Panc1 (cell line): ENCODE measurements at regions not wholly inside any gene's neighbourhood (a gene's known extent, or its start where the extent isn't known, plus 50 kb on each side); places are given as distances from the start of the nearest gene placed in this dataset.

ENCODE experiments used
- ATAC-seq: fragments of 200-7000 bp; cut with Tn5 transposase; 2 replicates; pipeline ENCODE4 v1.9.1; 2020; ENCODE audit warnings: mild to moderate bottlenecking, moderate library complexity
- BruUV-seq: library from RNA; stranded (reverse); fragments of 400-500 nt; replicated peaks from 2 replicates; lab custom pipeline; 2021; lab: Mats Ljungman, UMichigan
- CTCF ChIA-PET: fragments of 300-600 bp; sonication (Branson Sonifier 250); formaldehyde crosslinking; loops from one replicate; lab custom pipeline; 2022; ENCODE audit warnings: antibody characterized with exemption; lab: Charles Lee
- POLR2A ChIA-PET: fragments of 300-600 bp; sonication (Branson Sonifier 250); formaldehyde crosslinking; loops from one replicate; lab custom pipeline; 2022; ENCODE audit warnings: antibody characterized with exemption; lab: Charles Lee
- DNase-seq: peaks from one replicate; pipeline ENCODE4 v3.0.0-alpha.2; 2010; ENCODE audit warnings: low read depth, low spot score
- H3K27ac ChIP-seq: 2 replicates; pipeline ENCODE4 v1.5.1; 2011; ENCODE audit warnings: mild to moderate bottlenecking, low read length, inconsistent platforms
- H3K27me3 ChIP-seq: fragments of 200-500 bp; sonication (Bioruptor generic); 2 replicates; pipeline ENCODE4 v1.6.0; 2014; ENCODE audit warnings: low read length, inconsistent platforms; ENCODE audit not compliant: control insufficient read depth, insufficient read depth
- H3K36me3 ChIP-seq: fragments of 200-500 bp; sonication (Bioruptor generic); 2 replicates; pipeline ENCODE4 v1.5.1; 2014; ENCODE audit warnings: inconsistent platforms, mild to moderate bottlenecking, low read length, moderate library complexity; ENCODE audit not compliant: control insufficient read depth, insufficient read depth
- H3K4me1 ChIP-seq: 2 replicates; pipeline ENCODE4 v1.5.1; 2011; ENCODE audit warnings: inconsistent platforms, mild to moderate bottlenecking, low read length, moderate library complexity; ENCODE audit not compliant: control insufficient read depth, insufficient read depth
- H3K4me3 ChIP-seq, 2 experiments: 2 replicates each; pipeline ENCODE4 v1.5.1; 2011 to 2012; ENCODE audit warnings: low read depth in 2 of 2, low read length in 2 of 2, mild to moderate bottlenecking in 2 of 2, inconsistent platforms in 1 of 2, moderate library complexity in 1 of 2
- H3K9me3 ChIP-seq: fragments of 200-500 bp; sonication (Bioruptor generic); 2 replicates; pipeline ENCODE4 v1.5.1; 2014; ENCODE audit warnings: low read depth, mild to moderate bottlenecking, inconsistent platforms, low read length, moderate library complexity; ENCODE audit not compliant: control insufficient read depth, insufficient read depth
- POLR2AphosphoS5 ChIP-seq: IDR thresholded peaks from 2 replicates; pipeline ENCODE4 v1.6.1; 2012; ENCODE audit warnings: mild to moderate bottlenecking, low read depth, low read length, moderate library complexity
- SIN3A ChIP-seq: IDR thresholded peaks from 2 replicates; pipeline ENCODE4 v1.6.1; 2012; ENCODE audit warnings: low read depth, mild to moderate bottlenecking, low read length, moderate library complexity, borderline replicate concordance; ENCODE audit not compliant: insufficient read depth
- TCF7L2 ChIP-seq: IDR thresholded peaks from 2 replicates; pipeline ENCODE4 v1.6.1; 2011; ENCODE audit warnings: mild to moderate bottlenecking, low read depth, low read length, inconsistent platforms
- in situ Hi-C: cut with HindIII; loops from 2 replicates; pipeline ENCODE4 v1.10.0; 2016; ENCODE audit warnings: low sequenced_read_pairs, low pct_unique_long_range_greater_than_20kb
- intact Hi-C: fragments of 100-400 bp; cut with micrococcal nuclease; formaldehyde crosslinking; loops from one replicate; pipeline ENCODE4 v1.10.0; 2022; ENCODE audit not compliant: unreplicated experiment
- TF ChIP-seq, protein P1 (sequence below): fragments of 450-650 bp; IDR thresholded peaks from 2 replicates; pipeline ENCODE4 v1.5.1; 2017; ENCODE audit warnings: mild to moderate bottlenecking
- TF ChIP-seq, protein P2 (sequence below), 2 experiments: IDR thresholded peaks; 2 replicates each; pipeline ENCODE4 v1.6.1; 2011 to 2012; ENCODE audit warnings: low read depth in 2 of 2, control low read depth in 1 of 2, low read length in 1 of 2, mild to moderate bottlenecking in 1 of 2, moderate library complexity in 1 of 2; ENCODE audit not compliant: insufficient read depth in 1 of 2

DNA sequence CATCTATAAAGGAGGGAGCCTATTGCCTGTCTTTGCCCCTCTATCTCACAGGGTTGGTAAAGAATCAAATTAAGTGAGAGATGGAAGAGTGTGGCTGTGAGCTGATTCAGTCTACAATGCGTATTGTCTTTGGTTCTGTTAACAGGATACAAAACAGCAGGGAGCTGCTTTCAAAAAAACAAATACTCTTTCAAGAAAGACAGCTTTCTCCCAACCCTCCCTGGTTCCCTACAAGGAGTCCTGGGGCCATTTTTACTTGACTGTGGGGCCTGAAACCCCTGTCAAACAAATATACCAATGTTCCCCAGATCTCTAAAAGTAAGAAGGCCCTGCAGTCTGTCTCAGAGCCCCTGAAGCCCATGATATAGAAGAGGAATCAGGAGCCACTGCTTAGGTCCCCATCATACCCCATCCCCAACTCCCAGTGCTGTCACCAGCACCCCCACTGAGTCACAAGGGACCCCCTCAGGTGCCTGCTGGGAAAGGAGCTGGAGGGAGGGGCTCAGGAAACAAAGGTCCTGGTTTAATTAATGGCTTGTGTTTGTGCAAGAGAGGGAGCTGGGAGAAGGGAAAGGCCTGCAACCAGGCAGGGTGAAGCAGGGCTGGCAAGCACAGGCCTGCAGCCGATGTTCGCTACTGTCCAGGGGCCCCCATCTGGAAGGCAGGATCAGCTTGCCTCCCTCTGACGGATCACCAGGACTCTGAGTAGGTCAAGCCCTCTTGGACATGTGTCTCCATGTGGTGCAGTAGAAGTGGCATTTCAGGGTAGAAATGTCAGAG is 182.0 kb upstream of the GHITM start:
- CTCF ChIA-PET: no interaction called here
- TF ChIP-seq SIN3A (no peak), POLR2AphosphoS5 (no peak), TCF7L2 (no peak)
- TF ChIP-seq, protein P1, sequence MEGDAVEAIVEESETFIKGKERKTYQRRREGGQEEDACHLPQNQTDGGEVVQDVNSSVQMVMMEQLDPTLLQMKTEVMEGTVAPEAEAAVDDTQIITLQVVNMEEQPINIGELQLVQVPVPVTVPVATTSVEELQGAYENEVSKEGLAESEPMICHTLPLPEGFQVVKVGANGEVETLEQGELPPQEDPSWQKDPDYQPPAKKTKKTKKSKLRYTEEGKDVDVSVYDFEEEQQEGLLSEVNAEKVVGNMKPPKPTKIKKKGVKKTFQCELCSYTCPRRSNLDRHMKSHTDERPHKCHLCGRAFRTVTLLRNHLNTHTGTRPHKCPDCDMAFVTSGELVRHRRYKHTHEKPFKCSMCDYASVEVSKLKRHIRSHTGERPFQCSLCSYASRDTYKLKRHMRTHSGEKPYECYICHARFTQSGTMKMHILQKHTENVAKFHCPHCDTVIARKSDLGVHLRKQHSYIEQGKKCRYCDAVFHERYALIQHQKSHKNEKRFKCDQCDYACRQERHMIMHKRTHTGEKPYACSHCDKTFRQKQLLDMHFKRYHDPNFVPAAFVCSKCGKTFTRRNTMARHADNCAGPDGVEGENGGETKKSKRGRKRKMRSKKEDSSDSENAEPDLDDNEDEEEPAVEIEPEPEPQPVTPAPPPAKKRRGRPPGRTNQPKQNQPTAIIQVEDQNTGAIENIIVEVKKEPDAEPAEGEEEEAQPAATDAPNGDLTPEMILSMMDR: no peak
- TF ChIP-seq, protein P2, sequence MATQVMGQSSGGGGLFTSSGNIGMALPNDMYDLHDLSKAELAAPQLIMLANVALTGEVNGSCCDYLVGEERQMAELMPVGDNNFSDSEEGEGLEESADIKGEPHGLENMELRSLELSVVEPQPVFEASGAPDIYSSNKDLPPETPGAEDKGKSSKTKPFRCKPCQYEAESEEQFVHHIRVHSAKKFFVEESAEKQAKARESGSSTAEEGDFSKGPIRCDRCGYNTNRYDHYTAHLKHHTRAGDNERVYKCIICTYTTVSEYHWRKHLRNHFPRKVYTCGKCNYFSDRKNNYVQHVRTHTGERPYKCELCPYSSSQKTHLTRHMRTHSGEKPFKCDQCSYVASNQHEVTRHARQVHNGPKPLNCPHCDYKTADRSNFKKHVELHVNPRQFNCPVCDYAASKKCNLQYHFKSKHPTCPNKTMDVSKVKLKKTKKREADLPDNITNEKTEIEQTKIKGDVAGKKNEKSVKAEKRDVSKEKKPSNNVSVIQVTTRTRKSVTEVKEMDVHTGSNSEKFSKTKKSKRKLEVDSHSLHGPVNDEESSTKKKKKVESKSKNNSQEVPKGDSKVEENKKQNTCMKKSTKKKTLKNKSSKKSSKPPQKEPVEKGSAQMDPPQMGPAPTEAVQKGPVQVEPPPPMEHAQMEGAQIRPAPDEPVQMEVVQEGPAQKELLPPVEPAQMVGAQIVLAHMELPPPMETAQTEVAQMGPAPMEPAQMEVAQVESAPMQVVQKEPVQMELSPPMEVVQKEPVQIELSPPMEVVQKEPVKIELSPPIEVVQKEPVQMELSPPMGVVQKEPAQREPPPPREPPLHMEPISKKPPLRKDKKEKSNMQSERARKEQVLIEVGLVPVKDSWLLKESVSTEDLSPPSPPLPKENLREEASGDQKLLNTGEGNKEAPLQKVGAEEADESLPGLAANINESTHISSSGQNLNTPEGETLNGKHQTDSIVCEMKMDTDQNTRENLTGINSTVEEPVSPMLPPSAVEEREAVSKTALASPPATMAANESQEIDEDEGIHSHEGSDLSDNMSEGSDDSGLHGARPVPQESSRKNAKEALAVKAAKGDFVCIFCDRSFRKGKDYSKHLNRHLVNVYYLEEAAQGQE (IDR thresholded peaks at IDR 0.05; ENCODE audit: insufficient read depth in 1 of 2, low read depth in 2 of 2, low read length in 1 of 2): no peak
- no peak overlapping the region for H3K27ac ChIP-seq
- H3K36me3 ChIP-seq: no peaks in the 10 kb centered on the region
- DNase-seq: no peak
- ATAC-seq: no peak
- intact Hi-C loops: no loop called here
- no peak overlapping the region for H3K4me3 ChIP-seq
- no peaks in the 10 kb centered on the region for H3K27me3 ChIP-seq
- POLR2A ChIA-PET: no interaction called here
- no peaks in the 10 kb centered on the region for H3K4me1 ChIP-seq
- in situ Hi-C loops: no loop called here
- no peaks in the 10 kb centered on the region for H3K9me3 ChIP-seq
- BruUV-seq: no TSS peak

GRCh38 chr10:83959328-83959727 is 180.0 kb upstream of the GHITM start:
- ChIA-PET POLR2A (no interaction called here), CTCF (no interaction called here)
- no peak overlapping the region for H3K4me3 ChIP-seq
- DNase-seq (no peak), ATAC-seq (no peak)
- no peaks in the 10 kb centered on the region for H3K36me3 ChIP-seq
- no peaks in the 10 kb centered on the region for H3K9me3 ChIP-seq
- intact Hi-C loops: no loop called here
- TF ChIP-seq TCF7L2 (no peak), SIN3A (no peak), POLR2AphosphoS5 (no peak)
- TF ChIP-seq, protein P1: no peak
- TF ChIP-seq, protein P2 (IDR thresholded peaks at IDR 0.05; ENCODE audit: insufficient read depth in 1 of 2, low read depth in 2 of 2, low read length in 1 of 2): no peak
- no peaks in the 10 kb centered on the region for H3K4me1 ChIP-seq
- H3K27ac ChIP-seq: no peak overlapping the region
- BruUV-seq: no TSS peak
- in situ Hi-C loops: no loop called here
- H3K27me3 ChIP-seq: peaks cover 3% of the 10 kb centered on the region; the same call in 1 of the 2 replicates
